Endodermal cell (in vitro differentiated cells): ENCODE measurements at regions not wholly inside any gene's neighbourhood (a gene's known extent, or its start where the extent isn't known, plus 50 kb on each side); places are given as distances from the start of the nearest gene placed in this dataset.

Experiments used
- DNase-seq: peaks from one replicate; pipeline ENCODE4 v3.0.0-alpha.2; 2017
- H3K27ac ChIP-seq: 2 replicates; pipeline ENCODE4 v1.5.1; 2013; ENCODE audit warnings: mild to moderate bottlenecking, low read depth, low read length, moderate library complexity
- H3K27me3 ChIP-seq: 2 replicates; pipeline ENCODE4 v1.6.1; 2013; ENCODE audit warnings: mild to moderate bottlenecking, low read length, moderate library complexity; ENCODE audit not compliant: insufficient read depth, control insufficient read depth, poor library complexity, severe bottlenecking
- H3K36me3 ChIP-seq: 2 replicates; pipeline ENCODE4 v1.7.0; 2013; ENCODE audit warnings: mild to moderate bottlenecking, low read length, moderate library complexity; ENCODE audit not compliant: control insufficient read depth, insufficient read depth
- H3K4me1 ChIP-seq: one replicate; pipeline ENCODE4 v1.7.0; 2013; ENCODE audit warnings: low read length; ENCODE audit not compliant: control insufficient read depth, insufficient read depth
- H3K4me3 ChIP-seq: 2 replicates; pipeline ENCODE4 v1.5.1; 2013; ENCODE audit warnings: mild to moderate bottlenecking, low read length, moderate library complexity
- H3K9ac ChIP-seq: 2 replicates; pipeline ENCODE4 v1.6.1; 2013; ENCODE audit warnings: mild to moderate bottlenecking, low read length, moderate library complexity; ENCODE audit not compliant: poor library complexity, severe bottlenecking; ENCODE audit errors: extremely low read depth
- H3K9me3 ChIP-seq: 2 replicates; pipeline ENCODE4 v1.6.1; 2013; ENCODE audit warnings: mild to moderate bottlenecking, low read length, moderate library complexity; ENCODE audit not compliant: control insufficient read depth
- H3K27ac Mint-ChIP-seq: 2 replicates; pipeline ENCODE4 v1.8.0; 2020; ENCODE audit warnings: mixed read lengths
- H3K27me3 Mint-ChIP-seq: 2 replicates; pipeline ENCODE4 v1.8.0; 2021; ENCODE audit warnings: mild to moderate bottlenecking, mixed read lengths; ENCODE audit not compliant: insufficient read depth
- H3K36me3 Mint-ChIP-seq: 2 replicates; pipeline ENCODE4 v1.8.0; 2020; ENCODE audit warnings: low read depth, mixed read lengths
- H3K4me1 Mint-ChIP-seq: 2 replicates; pipeline ENCODE4 v1.8.0; 2020; ENCODE audit warnings: mixed read lengths
- H3K4me3 Mint-ChIP-seq: 2 replicates; pipeline ENCODE4 v1.8.0; 2020; ENCODE audit warnings: mild to moderate bottlenecking, moderate library complexity, mixed read lengths
- H3K9me3 Mint-ChIP-seq: 2 replicates; pipeline ENCODE4 v1.8.0; 2020; ENCODE audit warnings: mild to moderate bottlenecking, mixed read lengths
- WGBS, 2 experiments: methylation state at CpG; one replicate each; pipeline versions ENCODE4 v1.1.5 to v1.1.7; 2013; ENCODE audit warnings: missing lambda C conversion rate in 2 of 2, mixed read lengths in 1 of 2; ENCODE audit not compliant: insufficient coverage in 1 of 2, insufficient read length in 1 of 2; 5-methylcytosine and 5-hydroxymethylcytosine counted together
- TF ChIP-seq, protein P1 (sequence below): fragments of 200-600 bp; sonication (generic); conservative IDR thresholded peaks from 2 replicates; pipeline ENCODE4 v1.5.0; 2021; ENCODE audit warnings: antibody characterized with exemption, mild to moderate bottlenecking

DNA sequence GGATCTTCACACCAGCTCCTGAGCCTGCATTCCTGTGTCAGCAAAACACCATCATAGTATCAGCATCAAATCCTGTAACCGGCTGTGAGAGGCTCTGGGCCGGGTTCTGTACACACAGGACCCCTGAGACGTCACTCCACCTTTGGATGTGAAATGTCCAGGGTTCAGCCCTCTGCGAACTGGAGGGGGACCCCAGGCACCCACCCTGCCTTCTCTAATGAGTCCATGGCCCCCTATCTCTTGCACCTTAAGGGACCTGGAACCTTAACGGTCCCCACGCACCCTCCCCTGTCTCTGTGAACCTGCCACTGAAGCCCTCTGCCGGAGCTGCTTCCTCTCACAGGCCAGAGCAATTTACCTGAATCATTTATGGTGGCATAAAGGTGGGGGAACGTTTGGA is 257.8 kb downstream of the NPHP4 start:
- Mint-ChIP-seq H3K27ac (no peak overlapping the region), H3K9me3 (no peaks in the 10 kb centered on the region), H3K27me3 (peaks cover under 1% of the 10 kb centered on the region), H3K36me3 (no peaks in the 10 kb centered on the region), H3K4me1 (no peaks in the 10 kb centered on the region), H3K4me3 (no peak overlapping the region)
- no peaks in the 10 kb centered on the region for H3K9me3 ChIP-seq
- no peak for DNase-seq
- no peak overlapping the region for H3K9ac ChIP-seq
- H3K27ac ChIP-seq: no peak overlapping the region
- H3K36me3 ChIP-seq: no peaks in the 10 kb centered on the region
- no peaks in the 10 kb centered on the region for H3K27me3 ChIP-seq
- no peaks in the 10 kb centered on the region for H3K4me1 ChIP-seq
- no peak overlapping the region for H3K4me3 ChIP-seq
- 86 to 90% methylated on average over 2 to 8 of the region's 8 CpGs for WGBS, 2 experiments
- TF ChIP-seq, protein P1, sequence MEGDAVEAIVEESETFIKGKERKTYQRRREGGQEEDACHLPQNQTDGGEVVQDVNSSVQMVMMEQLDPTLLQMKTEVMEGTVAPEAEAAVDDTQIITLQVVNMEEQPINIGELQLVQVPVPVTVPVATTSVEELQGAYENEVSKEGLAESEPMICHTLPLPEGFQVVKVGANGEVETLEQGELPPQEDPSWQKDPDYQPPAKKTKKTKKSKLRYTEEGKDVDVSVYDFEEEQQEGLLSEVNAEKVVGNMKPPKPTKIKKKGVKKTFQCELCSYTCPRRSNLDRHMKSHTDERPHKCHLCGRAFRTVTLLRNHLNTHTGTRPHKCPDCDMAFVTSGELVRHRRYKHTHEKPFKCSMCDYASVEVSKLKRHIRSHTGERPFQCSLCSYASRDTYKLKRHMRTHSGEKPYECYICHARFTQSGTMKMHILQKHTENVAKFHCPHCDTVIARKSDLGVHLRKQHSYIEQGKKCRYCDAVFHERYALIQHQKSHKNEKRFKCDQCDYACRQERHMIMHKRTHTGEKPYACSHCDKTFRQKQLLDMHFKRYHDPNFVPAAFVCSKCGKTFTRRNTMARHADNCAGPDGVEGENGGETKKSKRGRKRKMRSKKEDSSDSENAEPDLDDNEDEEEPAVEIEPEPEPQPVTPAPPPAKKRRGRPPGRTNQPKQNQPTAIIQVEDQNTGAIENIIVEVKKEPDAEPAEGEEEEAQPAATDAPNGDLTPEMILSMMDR: no peak

DNA sequence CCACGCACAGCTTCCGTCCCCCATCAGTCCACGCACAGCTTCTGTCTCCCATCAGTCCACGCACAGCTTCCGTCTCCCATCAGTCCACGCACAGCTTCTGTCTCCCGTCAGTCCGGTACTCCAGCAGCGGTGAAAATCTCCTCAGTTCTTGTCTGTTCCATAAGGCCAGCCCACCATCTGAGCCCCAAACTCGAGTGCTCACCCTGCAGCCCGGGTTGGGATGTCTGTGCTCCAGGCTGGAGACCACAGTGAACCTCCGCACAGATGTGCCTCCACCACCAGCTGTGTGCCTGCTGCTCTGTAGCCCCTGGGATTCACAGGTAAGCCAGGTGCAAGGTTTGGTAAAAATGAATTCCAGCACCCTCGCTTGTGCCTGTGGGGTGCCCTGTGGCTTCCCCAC is 258.6 kb downstream of the NPHP4 start:
- no peaks in the 10 kb centered on the region for H3K27me3 ChIP-seq
- no peak overlapping the region for H3K9ac ChIP-seq
- TF ChIP-seq, protein P1: no peak
- Mint-ChIP-seq H3K4me3 (no peak overlapping the region), H3K36me3 (no peaks in the 10 kb centered on the region), H3K9me3 (no peaks in the 10 kb centered on the region), H3K27me3 (no peaks in the 10 kb centered on the region), H3K4me1 (no peaks in the 10 kb centered on the region), H3K27ac (no peak overlapping the region)
- H3K4me1 ChIP-seq: no peaks in the 10 kb centered on the region
- WGBS, 2 experiments: 92 to 94% methylated on average over 10 to 13 of the region's 13 CpGs
- no peaks in the 10 kb centered on the region for H3K36me3 ChIP-seq
- no peak overlapping the region for H3K27ac ChIP-seq
- H3K9me3 ChIP-seq: no peaks in the 10 kb centered on the region
- no peak for DNase-seq
- H3K4me3 ChIP-seq: no peak overlapping the region

DNA sequence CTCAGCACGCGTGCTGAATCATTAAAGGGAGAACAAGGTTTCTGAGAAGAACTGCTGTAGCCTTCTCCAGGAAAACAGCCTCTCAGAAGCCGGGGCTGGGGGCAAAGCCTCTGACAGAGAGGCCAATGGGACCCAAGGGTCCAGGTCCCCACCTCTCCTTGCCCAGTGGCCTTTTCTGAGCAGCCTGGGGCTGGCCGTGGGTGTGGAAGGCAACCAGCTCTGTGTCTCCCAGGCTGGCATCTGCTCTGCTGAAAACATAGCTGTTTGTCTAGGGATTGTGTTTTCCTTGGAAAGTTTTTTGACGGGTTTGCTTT is 261.2 kb downstream of the NPHP4 start:
- WGBS, 2 experiments: 90 to 91% methylated on average over 4 to 5 of the region's 5 CpGs
- H3K27me3 Mint-ChIP-seq: no peaks in the 10 kb centered on the region
- Histone ChIP-seq H3K27me3 (no peaks in the 10 kb centered on the region), H3K4me3 (no peak overlapping the region), H3K4me1 (peaks cover 7% of the 10 kb centered on the region), H3K9ac (no peak overlapping the region), H3K9me3 (no peaks in the 10 kb centered on the region), H3K36me3 (no peaks in the 10 kb centered on the region), H3K27ac (no peak overlapping the region)
- TF ChIP-seq, protein P1: no peak
- DNase-seq: no peak
- H3K36me3 Mint-ChIP-seq: no peaks in the 10 kb centered on the region
- no peaks in the 10 kb centered on the region for H3K9me3 Mint-ChIP-seq
- H3K27ac Mint-ChIP-seq: no peak overlapping the region
- no peak overlapping the region for H3K4me3 Mint-ChIP-seq
- peaks cover 7% of the 10 kb centered on the region for H3K4me1 Mint-ChIP-seq
